ENCODE measurements at regions not wholly inside any gene's neighbourhood (a gene's known extent, or its start where the extent isn't known, plus 50 kb on each side); places are given as distances from the start of the nearest gene placed in this dataset.

- TF ChIP-seq, protein P1, sequence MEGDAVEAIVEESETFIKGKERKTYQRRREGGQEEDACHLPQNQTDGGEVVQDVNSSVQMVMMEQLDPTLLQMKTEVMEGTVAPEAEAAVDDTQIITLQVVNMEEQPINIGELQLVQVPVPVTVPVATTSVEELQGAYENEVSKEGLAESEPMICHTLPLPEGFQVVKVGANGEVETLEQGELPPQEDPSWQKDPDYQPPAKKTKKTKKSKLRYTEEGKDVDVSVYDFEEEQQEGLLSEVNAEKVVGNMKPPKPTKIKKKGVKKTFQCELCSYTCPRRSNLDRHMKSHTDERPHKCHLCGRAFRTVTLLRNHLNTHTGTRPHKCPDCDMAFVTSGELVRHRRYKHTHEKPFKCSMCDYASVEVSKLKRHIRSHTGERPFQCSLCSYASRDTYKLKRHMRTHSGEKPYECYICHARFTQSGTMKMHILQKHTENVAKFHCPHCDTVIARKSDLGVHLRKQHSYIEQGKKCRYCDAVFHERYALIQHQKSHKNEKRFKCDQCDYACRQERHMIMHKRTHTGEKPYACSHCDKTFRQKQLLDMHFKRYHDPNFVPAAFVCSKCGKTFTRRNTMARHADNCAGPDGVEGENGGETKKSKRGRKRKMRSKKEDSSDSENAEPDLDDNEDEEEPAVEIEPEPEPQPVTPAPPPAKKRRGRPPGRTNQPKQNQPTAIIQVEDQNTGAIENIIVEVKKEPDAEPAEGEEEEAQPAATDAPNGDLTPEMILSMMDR (conservative IDR thresholded peaks at IDR 0.05) = no peak
- no peak for TF ChIP-seq EZH2 (IDR thresholded peaks at IDR 0.05; ENCODE audit: low read depth)
Measured at GRCh38 chr7:114853189-114853588, 68.7 kb upstream of the MDFIC start.

Data from PC-9 (cell line).